ENCODE measurements at regions not wholly inside any gene's neighbourhood (a gene's known extent, or its start where the extent isn't known, plus 50 kb on each side); places are given as distances from the start of the nearest gene placed in this dataset.
"Not testable (repeated sequence)": the region's sequence is repeated elsewhere in the genome, so short reads cannot be mapped to it uniquely, and the experiment has no call there.

DNA sequence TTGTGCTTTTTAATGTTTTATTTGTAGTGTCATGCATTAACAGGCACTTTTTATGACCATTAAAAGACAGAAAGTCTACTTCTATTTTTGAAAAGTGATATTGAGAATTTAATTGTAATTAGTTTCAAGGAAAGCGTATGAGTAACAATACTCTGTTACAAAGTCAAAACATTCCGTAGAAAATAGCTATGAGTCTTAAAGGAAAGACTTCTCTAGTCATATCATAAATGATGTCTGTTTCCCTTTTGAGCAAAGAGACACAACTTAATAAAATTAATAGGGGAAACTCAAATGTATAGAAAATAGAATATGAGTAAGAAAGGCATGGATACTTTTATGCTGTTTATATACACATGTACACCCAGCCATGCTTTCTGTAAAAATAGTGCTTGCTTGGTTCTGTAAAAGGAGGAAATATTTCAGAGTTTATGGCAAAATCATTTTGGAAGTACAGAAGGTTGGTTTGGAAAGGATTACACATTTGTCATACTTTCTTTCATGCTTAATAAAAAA lies 107.8 kb upstream of the AHI1 start:
- no peak for DNase-seq

DNA sequence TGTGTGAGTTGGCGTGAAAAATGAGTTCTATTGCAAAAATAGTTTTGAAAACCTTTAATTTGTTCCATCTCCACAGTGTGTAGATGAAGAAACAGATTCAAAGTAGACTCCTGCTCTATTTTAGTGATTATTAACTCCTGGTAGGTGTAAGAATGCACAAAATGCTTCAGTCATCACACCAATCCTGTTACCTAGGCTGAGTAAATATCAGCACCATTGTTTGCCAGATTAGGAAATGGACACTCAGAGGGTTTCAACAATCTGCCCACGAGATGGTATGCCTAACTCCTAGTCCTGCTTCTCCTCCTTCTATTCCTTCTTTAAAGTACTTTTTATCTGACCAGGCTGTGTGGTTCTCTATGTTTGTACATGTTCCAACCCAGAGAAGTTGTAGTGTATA lies 108.9 kb upstream of the AHI1 start:
- no peak for DNase-seq

DNA sequence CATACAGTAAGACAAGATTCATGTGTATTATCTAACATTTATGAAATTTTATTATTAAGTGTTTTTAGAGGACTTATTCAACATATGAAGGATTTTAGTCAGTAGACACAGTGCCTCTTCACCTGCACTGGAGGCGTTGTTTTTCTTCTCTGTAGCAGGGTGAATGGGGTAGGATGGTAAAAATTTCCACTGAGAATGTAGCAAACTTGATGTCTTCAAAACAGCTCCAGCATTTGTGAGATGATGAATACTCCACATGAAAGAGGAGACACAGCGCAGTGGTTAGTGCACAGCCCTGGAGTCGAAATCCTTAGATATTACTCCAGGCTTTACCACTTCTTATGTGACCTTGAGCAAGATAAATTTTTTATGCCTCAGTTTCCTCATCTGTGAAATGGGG lies 110.5 kb upstream of the AHI1 start:
- DNase-seq = no peak

DNA sequence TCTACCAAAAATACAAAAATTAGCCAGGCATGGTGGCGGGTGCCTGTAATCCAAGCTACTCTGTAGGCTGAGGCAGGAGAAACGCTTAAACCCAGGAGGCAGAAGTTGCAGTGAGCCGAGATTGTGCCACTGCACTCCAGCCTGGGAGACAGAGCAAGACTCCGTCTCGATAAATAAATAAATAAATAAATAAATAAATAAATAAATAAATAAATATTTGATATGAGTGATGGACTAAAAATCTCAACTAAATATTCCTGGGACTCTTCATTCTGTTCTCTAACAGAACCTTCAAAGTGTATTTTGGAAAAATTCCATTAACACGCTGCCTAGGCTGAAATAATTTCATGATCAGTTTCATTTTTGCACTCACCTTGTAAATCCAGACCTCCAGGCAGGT lies 112.7 kb upstream of the AHI1 start:
- not testable (repeated sequence) for DNase-seq

DNA sequence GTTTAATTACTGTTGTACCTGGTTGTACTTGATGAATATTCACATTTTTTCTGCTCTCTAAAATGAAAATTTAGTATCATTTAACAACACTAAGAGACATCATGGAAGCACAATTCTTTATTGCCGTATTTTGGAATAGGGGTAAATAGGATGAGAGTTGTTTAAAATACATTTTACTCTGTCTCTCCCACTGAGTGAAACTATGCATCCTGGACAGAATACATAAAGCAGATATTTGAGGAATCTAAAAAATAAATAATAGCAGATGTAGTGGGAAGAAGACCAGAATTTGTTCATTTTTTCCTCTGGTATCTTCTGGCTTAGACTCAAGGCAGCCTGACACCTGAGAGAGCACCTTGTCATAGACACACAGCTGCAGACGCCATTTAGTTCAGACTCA lies 119.1 kb upstream of the AHI1 start:
- peak; percentile 61 for DNase-seq

DNA sequence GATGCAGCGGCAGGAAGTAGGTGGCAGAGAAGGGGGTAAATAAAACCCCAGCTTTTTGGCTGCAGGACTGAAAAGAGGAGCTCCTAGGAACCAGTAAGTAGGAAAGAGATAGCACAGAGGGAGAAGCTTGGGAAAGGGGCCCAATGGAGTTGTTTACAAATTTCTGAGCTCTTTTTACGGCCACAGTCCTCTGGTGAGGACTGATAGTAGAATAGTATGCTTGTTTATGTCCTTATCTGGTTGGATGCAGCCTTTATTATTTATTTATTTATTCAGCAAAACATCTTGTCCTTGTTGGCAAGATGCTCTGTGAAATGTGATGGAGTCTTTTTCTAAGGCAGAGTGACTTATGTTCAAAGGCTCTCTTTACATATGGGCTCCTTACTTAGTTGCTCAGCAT lies 119.7 kb upstream of the AHI1 start:
- DNase-seq = no peak

DNA sequence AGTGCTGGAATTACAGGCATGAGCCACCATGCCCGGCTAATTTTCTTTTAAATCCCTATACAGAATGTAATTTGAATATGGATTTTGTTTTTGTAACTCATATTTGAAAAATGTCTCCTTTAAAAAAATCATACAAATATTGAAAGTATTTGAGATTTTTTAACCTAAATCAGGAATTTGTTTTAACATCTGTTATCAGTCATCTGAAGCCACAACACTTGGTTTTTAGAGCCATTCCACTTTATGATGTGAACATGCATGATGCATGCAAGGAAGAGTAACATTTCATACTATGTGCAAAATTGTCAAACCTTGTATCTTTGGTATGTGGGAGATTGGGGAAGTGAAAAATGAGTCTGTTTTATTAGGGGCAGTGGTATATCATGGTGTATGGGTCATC lies 124.5 kb upstream of the AHI1 start:
- peak; percentile 84 for DNase-seq

DNA sequence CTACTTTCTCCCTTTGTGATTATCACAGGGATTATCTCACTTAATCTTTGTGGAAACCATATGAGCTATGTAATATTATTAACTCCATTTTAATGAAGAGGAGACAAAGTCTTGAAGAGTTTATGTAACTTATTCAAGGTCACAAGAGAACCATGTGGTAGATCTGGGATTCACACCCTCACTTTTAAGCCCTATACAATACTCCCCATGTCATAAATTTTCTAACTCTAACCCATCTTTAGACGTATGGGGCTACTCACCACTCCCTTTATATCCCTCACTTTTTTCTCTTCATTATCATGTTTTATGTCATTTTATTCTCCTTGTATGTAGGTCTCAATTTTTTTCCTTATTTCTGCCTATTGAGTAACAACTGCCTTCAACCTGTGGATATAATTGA lies 126.4 kb upstream of the AHI1 start:
- no peak for DNase-seq

DNA sequence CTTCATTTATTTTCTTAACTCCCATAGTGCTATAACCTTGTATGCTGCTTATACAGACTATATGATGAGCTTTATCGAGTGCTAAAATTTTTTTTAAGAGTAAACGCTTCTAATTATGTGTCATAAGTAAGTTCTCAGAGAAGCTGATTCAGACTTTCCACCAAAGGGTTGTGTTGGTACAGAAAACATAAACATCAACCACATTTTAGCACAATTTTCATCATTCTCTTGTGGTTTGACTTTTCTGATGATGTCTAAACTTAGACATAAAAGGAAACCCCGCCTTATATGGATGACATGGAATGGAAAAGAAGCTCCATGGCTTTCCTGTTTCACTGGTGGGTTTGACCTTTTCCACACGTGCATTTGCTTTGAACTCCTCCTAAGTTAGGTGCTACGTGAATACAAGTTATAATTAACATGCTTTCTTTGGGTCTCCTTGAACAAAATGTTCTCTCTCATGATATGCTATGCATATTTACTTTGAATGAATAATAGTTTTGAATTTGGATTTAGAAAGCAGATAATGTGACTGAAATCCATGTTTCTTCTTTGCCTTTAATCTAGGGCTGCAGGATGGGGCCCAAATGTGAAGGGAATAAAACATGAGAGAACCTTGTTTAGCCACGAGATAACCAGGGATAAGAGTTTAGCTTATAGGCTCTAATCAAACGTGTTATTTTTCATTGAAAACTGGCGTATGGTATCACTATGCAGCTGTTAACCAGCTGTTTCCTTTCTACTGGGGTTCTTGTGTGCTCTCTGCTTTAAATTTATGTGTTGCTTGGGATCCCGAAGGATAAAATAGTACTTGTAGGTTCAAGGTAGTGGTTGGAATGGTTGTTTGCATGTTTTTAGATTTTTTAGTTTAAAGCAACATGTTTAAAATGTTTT lies 127.1 kb upstream of the AHI1 start:
- peak; percentile 80 for DNase-seq

DNA sequence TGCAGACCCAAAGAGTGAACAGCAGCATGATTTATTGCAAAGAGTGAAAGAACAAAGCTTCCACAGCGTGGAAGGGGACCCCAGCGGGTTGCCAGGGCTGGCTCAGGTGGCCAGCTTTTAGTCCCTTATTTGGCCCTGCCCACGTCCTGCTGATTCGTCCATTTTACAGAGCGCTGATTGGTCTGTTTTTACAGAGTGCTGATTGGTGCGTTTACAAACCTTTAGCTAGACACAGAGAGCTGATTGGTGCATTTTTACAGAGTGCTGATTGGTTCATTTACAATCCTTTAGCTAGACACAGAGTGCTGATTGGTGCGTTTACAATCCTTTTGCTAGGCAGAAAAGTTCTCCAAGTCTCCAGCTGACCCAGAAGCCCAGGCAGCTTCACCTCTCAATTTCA lies 128.5 kb upstream of the AHI1 start:
- not testable (repeated sequence) for DNase-seq

DNA sequence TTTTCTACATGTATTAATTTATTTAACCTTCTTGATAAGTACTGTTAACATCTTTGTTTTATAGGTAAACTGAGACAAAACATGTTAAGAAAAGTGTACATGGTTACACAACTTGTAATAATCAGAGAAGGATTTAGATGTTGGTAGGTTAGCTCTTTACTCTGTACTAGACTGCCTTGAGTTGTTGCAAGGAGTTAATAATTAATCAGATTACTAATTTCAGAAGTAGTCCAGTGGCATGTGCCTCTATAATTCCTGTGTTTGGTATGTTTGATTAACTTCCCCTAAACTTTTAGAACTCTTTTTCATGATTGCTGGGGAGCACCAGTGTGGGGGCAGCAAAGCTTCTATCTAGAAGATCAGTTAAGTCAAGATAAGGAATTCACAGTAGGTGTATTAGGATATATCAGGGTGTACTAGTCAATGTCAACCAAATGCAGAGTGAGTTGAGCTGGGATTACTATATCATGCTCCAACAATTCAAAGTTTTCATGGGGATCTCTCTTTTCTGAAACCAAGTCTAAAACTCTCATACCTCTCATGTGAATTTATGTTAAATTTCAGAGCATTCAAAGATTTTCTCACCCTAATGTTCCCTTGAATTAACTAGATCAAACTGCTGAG lies 129.7 kb upstream of the AHI1 start:
- DNase-seq = no peak

DNA sequence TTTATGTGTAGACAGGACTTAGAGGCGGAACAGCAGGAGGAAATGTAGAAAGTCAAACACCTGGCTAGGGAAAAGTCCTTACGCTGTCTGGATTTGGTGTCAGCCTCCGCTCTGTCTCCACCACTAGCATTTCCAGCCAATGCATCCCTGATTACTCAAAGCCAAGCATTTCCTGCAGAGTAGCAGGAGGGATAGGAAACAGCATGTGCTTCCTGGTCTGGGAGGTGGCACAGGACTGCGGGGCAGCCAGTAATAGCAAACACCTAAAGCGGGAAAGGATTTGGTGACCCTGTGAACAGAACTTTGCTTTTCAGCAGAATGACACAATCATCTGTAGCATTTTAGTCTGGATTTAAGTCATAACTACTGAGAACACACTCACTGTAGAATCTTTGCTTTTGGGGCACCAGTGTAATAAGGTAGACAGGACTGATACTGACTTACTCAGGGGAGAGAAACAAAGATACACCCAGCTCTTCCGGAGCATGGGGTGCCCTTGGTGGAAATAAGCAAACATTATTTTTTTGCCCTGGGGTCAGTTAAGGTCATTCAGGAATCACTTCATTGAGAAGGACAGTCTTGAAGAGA lies 133.3 kb upstream of the AHI1 start:
- no peak for DNase-seq

DNA sequence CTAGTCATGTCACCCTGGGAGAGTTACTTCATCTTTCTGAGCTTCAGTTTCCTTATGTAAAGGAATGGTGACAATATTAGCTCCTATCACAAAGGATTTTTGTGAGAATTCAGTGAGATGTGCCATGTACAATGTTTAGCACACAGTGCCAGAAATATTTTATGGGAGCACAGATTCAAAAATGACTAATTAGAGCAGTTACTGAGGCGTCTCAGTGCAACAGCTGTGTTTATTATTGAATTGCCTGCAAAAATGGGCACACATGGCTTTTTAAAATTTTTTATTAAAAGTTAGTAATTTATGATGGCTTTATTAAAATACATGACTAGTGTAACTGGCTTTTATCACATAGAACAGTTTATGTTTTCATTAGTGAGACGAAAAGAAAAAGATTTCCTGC lies 134.3 kb upstream of the AHI1 start:
- no peak for DNase-seq

DNA sequence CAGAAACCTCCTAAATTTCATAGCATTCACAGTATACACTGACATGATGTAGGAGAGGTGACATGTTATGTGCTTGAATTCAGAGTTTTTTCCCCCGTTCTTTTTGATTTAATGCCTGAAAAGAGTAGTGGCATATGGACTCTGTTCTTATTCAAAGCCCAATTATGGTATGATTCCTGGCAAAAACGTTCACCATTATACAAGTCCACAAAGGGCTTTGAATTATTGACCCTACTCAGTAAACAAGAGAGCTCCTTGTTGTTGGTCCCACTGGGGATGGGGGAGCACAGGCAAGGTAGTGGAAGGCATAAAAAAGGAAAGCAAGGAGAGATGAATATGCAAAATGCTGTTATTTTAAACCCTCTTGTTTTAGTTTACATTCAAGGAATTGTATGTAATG lies 136.0 kb upstream of the AHI1 start:
- DNase-seq = no peak

DNA sequence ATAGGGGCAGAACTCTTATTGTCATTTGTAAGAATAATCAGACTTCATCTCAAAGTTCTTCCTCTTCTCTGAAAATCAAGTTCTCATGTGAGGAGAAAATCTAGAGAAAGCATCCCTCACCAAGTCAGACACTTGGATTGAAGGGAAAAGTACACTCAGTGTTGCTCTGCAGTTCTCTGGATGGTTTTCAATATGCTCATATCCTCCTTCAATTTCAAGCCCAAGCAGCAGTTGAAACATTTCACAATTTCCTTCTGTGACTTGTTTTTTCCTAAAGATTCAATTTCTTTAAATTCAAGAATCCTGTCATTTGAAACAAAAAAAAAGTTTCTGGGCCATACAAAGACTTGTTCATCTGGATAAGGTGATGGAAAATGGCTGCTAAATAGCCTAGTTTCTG lies 140.2 kb upstream of the AHI1 start:
- no peak for DNase-seq

DNA sequence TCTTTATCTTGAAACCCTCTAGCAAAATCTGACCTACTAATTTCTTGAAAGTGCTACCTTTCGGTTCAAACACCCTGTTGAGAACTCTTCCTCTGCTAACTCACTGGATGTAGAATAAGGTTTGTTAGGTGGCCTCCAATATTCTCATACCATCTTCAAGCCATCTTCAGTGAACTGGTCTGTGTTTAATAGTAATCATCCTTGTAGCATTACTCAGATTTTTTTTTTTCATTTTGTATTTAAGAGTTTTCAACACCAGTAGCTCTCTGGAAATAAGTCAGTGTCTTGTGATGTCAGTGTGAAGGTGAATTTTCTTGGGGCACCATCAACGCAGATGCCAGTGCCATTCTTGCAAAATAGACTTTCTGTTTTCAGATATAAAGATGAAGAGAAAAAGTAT lies 140.6 kb upstream of the AHI1 start:
- DNase-seq = no peak

DNA sequence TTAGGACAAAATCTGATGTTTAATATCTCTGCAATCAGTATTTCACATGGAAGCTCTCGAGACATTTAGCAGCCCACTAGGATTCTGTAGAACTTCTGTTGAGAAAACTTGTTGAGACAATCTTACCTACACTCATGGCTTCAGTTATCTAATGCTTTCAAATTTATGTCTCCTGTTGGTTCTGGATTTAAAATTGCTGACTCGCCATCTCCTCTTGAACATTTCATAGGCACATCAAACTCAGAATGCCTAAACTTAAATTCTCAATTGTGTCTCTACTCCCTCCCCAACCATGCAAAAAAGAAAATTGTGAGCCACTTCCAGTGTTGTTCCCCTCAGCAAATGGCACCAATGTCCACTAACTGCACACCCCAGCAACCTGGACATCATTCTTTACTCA lies 142.5 kb upstream of the AHI1 start:
- no peak for DNase-seq

DNA sequence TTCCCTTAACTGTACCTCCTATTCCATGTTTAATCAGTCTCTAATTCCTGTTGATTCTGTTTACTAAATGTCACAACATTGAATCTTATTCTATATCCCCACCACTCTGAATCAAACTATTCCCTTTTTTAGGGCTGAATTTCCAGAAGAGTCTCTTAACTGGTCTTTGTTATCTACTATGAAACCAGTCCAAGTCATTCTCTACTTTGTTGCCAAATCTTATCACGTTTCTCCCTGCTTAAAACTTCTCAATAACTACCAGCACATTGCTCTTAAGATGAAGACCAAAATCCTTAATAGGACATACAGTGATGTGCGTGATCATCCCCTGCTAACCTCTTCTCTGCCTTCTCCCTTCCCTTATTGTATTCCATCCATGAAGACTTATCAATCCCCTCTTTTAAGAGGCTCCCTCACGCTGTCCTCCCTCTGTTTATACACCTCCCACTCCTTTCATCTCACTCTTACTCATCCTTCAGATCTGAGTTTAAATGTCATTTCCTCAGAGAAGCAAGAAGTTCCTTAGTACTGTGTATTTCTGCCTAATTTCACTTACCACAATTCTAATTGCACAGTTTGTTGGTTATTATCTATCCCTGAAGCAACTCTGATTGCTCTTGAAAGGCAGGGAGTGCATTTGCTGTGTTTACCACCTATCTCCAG lies 143.0 kb upstream of the AHI1 start:
- DNase-seq = no peak

DNA sequence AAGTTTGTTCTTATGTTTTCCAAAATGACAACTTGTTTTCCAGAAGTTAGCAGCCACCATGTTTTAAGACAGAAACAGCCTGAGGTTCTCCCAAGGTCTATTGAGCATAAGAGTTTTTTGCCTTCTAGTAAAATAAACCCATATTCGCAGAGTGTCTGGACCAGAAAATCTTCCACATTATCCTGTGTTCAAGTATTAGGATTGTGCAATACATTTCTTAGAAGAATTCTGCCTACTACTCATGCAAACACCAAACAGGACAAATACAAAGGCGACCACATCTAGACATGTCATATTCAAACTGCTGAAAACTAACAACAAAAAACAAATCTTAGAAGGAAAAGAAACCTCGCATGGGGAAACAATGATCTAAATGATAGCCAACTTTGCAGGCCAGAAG lies 145.4 kb upstream of the AHI1 start:
- DNase-seq = no peak

DNA sequence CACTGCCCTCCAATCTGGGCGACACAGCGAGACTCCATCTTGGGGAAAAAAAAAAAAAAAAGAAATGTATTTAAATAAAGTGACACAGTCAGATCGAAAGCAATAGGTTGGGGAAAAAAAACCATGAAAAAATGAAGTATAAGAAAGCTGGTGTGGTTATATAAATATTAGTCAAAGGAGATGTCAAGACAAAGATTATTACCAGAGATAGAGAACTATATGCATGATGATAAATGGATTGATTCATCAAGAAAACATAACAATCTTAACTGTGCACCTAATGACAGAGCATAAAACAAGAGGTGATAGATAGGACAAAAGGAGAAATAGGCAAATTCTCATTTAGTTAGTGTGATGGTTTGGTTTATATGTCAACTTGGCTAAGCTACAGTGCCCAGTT lies 146.9 kb upstream of the AHI1 start:
- DNase-seq = no peak

DNA sequence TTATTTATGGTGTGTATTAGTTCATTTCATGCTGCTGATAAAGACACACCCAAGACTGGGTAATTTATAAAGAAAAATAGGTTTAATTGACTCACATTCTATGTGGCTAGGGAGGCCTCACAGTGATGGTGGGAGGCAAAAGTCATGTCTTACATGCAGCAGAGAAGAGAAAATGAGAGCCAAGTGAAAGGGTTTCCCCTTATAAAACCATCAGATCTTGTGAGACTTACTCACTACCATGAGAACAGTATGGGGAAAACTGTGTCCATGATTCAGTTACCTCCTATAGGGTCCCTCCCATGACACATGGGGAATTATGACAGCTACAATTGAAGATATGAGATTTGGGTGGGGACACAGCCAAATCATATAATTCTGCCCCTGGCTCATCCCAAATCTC lies 150.0 kb upstream of the AHI1 start:
- DNase-seq = no peak

DNA sequence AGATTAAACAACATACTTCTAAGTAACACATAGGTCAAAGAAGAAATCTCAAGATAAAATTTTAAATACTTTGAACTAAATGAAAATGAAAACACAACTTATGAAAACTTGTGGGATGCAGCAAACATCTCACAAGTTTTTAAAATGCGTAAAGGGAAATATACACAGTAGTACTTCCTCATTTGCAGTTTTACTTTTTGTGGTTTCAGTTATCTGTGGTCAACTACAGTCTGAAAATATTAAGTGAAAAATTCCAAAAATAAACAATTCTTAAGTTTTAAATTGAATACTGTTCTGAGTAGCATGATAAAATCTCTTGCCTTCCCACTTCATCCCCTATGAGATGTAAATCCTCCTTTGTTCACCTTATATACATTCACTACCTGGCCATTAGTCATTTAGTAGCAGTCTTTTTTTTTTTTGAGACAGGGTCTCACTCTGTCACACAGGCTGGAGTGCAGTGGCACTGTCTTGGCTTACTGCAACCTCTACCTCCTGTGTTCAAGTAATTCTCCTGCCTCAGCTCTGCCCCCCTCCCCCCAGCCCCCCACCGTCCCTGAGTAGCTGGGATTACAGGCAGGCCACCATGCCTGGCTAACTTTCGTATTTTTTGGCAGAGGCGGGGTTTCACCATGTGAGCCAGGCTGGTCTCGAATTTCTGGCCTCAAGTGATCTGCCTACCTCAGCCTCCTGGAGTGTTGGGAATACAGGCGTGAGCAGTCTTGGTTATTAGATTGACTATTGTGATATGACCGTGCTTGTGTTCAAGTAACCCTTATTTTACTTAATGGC lies 154.6 kb upstream of the AHI1 start:
- DNase-seq = no peak
